ENCODE measurements at regions not wholly inside any gene's neighbourhood (a gene's known extent, or its start where the extent isn't known, plus 50 kb on each side); places are given as distances from the start of the nearest gene placed in this dataset.

GRCh38 chr3:30288830-30289229, 317.6 kb upstream of the TGFBR2 start (continued):
- TF ChIP-seq PRDM15 (CRISPR knock-in tag; IDR thresholded peaks at IDR 0.05) = no peak
- no peak for TF ChIP-seq ZNF423 (CRISPR knock-in tag; IDR thresholded peaks at IDR 0.05)
- TF ChIP-seq CDX4 (CRISPR knock-in tag; IDR thresholded peaks at IDR 0.05; ENCODE audit: borderline replicate concordance) = no peak
- TF ChIP-seq ZNF232 (CRISPR knock-in tag; IDR thresholded peaks at IDR 0.05) = no peak
- TF ChIP-seq NR1H2 (CRISPR knock-in tag; IDR thresholded peaks at IDR 0.05) = no peak
- no peak for TF ChIP-seq ZNF219 (CRISPR knock-in tag; IDR thresholded peaks at IDR 0.05; ENCODE audit: borderline replicate concordance)

- no peak for DNase-seq (ENCODE audit: low spot score)
- Mint-ChIP-seq H3K4me1 (peaks cover 29% of the 10 kb centered on the region), H3K27ac (no peak overlapping the region), H3K36me3 (no peaks in the 10 kb centered on the region), H3K9me3 (no peaks in the 10 kb centered on the region), H3K4me3 (no peak overlapping the region), H3K27me3 (ENCODE audit: low read depth) (no peaks in the 10 kb centered on the region)
- no peak for ATAC-seq
- TF ChIP-seq USF1 (CRISPR knock-in tag; IDR thresholded peaks at IDR 0.05) = no peak
- TF ChIP-seq GABPB1 (CRISPR knock-in tag; IDR thresholded peaks at IDR 0.05) = peak; percentile 55
- ChIA-PET CTCF (no interaction called here), POLR2A (no interaction called here)
These were observed 317.1 kb upstream of the TGFBR2 start for GRCh38 chr3:30289324-30289723.

- Mint-ChIP-seq H3K27ac (no peak overlapping the region), H3K4me3 (no peak overlapping the region), H3K4me1 (peaks cover 30% of the 10 kb centered on the region), H3K36me3 (no peaks in the 10 kb centered on the region), H3K27me3 (ENCODE audit: low read depth) (no peaks in the 10 kb centered on the region), H3K9me3 (no peaks in the 10 kb centered on the region)
- ATAC-seq = no peak
- DNase-seq (ENCODE audit: low spot score) = no peak
- TF ChIP-seq ZNF121 (CRISPR knock-in tag; IDR thresholded peaks at IDR 0.05) (no peak), IRF2 (CRISPR knock-in tag; IDR thresholded peaks at IDR 0.05; ENCODE audit: borderline replicate concordance, low read depth) (no peak)
- ChIA-PET CTCF (no interaction called here), POLR2A (no interaction called here)
These were observed 316.6 kb upstream of the TGFBR2 start for GRCh38 chr3:30289766-30290165.

GRCh38 chr3:30290479-30290878, 315.9 kb upstream of the TGFBR2 start:
- Mint-ChIP-seq H3K27me3 (ENCODE audit: low read depth) (no peaks in the 10 kb centered on the region), H3K27ac (no peak overlapping the region), H3K4me1 (peaks cover 28% of the 10 kb centered on the region), H3K9me3 (no peaks in the 10 kb centered on the region), H3K4me3 (no peak overlapping the region), H3K36me3 (no peaks in the 10 kb centered on the region)
- ChIA-PET POLR2A (no interaction called here), CTCF (no interaction called here)
- ATAC-seq = no peak
- no peak for DNase-seq (ENCODE audit: low spot score)
- no peak for TF ChIP-seq NFE2L1 (CRISPR knock-in tag; IDR thresholded peaks at IDR 0.05)
- no peak for TF ChIP-seq ZNF396 (CRISPR knock-in tag; IDR thresholded peaks at IDR 0.05; ENCODE audit: borderline replicate concordance)
- TF ChIP-seq ZNF532 (CRISPR knock-in tag; IDR thresholded peaks at IDR 0.05; ENCODE audit: borderline replicate concordance) = no peak
- TF ChIP-seq JAZF1 (CRISPR knock-in tag; IDR thresholded peaks at IDR 0.05) = no peak
- no peak for TF ChIP-seq IRF1 (CRISPR knock-in tag; IDR thresholded peaks at IDR 0.05)
- TF ChIP-seq RORB (CRISPR knock-in tag; IDR thresholded peaks at IDR 0.05) = no peak
- no peak for TF ChIP-seq E2F5 (CRISPR knock-in tag; IDR thresholded peaks at IDR 0.05)
- TF ChIP-seq AR (CRISPR knock-in tag; IDR thresholded peaks at IDR 0.05) = no peak
